Retinal pigment epithelial cell (primary cell): ENCODE measurements at regions not wholly inside any gene's neighbourhood (a gene's known extent, or its start where the extent isn't known, plus 50 kb on each side); places are given as distances from the start of the nearest gene placed in this dataset.

Source experiments
- DNase-seq: peaks from one replicate; pipeline ENCODE4 v3.0.0-alpha.2; 2010; ENCODE audit warnings: low read depth
- H3K4me3 ChIP-seq: 2 replicates; pipeline ENCODE4 v1.5.1; 2011; ENCODE audit warnings: mild to moderate bottlenecking, low read length, control low read depth, moderate library complexity
- TF ChIP-seq, protein P1 (sequence below): conservative IDR thresholded peaks from 2 replicates; pipeline ENCODE4 v1.5.1; 2011; ENCODE audit warnings: low read depth, low read length, control low read depth, inconsistent platforms

DNA sequence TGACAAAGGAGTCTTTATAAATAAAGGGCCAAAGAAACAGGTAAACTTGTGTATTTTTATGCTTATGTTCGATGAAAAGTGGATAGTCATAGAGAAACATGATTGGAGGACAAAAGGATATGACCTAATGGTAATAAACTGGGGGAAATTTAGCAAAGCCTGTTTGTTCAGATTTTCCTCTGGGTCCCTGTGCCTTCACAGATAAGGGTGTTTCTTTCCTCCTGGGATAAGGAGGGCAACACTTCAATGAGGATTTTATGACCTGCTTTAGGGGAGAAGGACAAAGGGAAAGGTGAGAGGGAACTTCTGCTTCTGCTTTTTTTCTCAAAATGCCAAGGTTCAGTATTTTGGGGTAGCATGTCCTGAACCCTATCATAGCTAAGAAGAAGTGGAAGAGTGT lies 531.3 kb upstream of the ALCAM start:
- no peak overlapping the region for H3K4me3 ChIP-seq
- TF ChIP-seq, protein P1, sequence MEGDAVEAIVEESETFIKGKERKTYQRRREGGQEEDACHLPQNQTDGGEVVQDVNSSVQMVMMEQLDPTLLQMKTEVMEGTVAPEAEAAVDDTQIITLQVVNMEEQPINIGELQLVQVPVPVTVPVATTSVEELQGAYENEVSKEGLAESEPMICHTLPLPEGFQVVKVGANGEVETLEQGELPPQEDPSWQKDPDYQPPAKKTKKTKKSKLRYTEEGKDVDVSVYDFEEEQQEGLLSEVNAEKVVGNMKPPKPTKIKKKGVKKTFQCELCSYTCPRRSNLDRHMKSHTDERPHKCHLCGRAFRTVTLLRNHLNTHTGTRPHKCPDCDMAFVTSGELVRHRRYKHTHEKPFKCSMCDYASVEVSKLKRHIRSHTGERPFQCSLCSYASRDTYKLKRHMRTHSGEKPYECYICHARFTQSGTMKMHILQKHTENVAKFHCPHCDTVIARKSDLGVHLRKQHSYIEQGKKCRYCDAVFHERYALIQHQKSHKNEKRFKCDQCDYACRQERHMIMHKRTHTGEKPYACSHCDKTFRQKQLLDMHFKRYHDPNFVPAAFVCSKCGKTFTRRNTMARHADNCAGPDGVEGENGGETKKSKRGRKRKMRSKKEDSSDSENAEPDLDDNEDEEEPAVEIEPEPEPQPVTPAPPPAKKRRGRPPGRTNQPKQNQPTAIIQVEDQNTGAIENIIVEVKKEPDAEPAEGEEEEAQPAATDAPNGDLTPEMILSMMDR: no peak
- no peak for DNase-seq

DNA sequence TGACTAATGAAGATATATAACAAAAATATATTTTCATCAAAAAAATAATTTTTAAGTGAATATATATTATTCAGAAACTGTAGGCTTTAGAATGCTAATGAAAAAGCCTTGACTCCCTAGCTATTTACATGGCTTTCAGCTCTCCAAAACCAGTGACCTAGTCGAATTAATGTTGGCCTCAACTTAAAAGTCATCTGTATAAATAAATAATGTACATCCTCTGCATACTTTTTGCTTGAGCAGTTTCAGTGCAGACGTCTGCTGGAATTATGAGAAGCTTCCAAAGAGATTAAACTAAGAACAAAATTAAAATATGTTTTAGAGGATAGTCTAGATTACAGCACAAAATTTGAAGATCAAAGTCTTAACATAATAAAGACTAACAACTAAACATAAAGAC lies 520.4 kb upstream of the ALCAM start:
- no peak for DNase-seq
- TF ChIP-seq, protein P1: no peak

DNA sequence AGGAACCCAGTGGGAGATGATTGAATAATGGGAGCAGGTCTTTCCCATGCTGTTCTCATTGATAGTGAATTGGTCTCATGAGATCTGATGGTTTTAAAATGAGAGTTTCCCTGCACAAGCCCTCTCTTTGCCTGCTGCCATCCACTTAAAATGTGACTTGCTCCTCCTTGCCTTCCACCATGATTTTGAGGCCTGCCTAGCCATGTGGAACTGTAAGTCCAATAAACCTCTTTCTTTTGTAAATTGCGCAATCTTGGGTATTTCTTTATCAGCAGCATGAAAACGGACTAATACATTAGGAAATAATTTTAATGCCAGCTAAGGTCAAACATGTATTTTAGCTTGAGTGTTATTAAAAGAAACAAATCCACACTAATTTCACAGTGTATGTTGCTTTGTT lies 517.6 kb upstream of the ALCAM start:
- TF ChIP-seq, protein P1: no peak
- DNase-seq: no peak
- no peak overlapping the region for H3K4me3 ChIP-seq

More for the DNA sequence above, 520.4 kb upstream of the ALCAM start:
- H3K4me3 ChIP-seq: no peak overlapping the region

DNA sequence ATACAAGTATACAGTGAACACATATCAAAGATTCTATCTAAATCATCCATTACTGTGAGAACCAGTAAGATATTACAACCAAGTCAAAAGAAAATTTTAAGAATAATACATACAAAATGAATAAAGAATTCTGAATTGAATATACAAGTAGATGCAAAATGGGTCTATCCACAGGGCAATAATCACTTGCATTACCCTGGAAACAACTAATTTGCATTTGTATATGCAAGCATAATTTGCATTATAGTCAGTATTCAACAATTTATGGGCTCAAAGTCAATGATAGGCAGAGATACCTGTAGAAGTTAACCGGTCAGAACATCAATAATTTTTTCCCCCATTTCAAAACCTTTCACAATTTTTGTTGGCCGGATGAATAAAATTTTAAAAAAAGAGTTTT lies 512.2 kb upstream of the ALCAM start:
- TF ChIP-seq, protein P1: no peak
- no peak overlapping the region for H3K4me3 ChIP-seq
- no peak for DNase-seq

DNA sequence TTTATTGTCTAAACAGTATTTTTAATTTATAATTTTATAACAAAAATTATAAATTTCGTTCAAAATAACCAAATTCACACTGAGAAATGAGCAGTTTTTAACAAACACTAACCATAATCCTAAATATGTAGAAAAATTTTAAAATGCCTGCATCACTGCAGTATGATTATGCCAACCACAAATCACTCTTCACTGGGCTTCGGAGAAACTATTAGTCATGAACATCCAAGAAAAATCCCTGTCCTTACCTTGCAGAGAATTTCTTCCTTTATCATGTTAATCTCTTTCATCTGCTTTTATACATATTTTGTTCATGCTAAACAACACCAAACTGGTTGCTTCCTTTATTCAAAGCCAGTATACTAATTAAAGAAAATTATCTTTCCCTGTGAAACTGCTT lies 511.0 kb upstream of the ALCAM start:
- no peak for DNase-seq
- TF ChIP-seq, protein P1: no peak
- H3K4me3 ChIP-seq: no peak overlapping the region

DNA sequence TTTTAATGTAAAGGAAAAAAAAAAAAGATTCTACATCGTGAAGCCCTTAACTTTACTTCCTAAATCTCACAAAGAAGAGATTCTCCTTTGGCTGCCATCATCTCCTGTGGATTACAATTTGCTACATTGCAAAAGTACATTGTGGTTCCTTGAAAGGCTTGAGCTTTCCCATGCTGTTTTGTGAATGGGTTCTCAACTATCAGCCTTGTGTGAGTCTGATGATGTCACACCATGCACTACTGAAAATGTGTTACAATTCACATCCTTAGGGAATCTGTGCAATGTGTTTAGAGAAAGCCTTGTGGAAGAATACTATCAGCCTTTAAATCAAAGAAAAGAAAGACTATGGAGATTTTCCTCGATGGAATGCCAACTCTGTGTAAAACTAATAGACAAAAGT lies 510.0 kb upstream of the ALCAM start:
- H3K4me3 ChIP-seq: no peak overlapping the region
- no peak for DNase-seq
- TF ChIP-seq, protein P1: no peak

DNA sequence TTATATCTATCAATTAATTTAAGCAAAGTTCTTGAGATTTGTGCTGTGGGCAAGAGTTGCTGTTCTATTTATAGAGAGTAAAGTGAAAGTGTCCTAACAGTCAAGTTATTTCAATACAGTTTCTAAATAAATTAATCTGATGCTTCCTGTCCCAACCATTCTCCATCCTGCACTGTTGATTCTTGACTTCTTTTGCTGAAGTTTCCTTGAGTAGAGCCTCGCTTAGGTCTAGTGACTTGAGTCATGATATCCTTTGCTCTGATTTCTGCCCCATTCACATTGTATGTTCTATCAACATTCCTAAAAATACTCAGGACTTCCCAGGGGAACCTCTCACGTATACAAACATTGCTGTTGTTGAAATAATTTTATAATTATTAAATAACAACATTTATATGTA lies 498.4 kb upstream of the ALCAM start:
- DNase-seq: no peak
- TF ChIP-seq, protein P1: no peak

More for the DNA sequence above, 498.4 kb upstream of the ALCAM start:
- H3K4me3 ChIP-seq: no peak overlapping the region
